ENCODE measurements at regions not wholly inside any gene's neighbourhood (a gene's known extent, or its start where the extent isn't known, plus 50 kb on each side); places are given as distances from the start of the nearest gene placed in this dataset.

GRCh38 chr5:148720257-148720656 is 65.9 kb upstream of the HTR4 start:
- TF ChIP-seq, protein P1, sequence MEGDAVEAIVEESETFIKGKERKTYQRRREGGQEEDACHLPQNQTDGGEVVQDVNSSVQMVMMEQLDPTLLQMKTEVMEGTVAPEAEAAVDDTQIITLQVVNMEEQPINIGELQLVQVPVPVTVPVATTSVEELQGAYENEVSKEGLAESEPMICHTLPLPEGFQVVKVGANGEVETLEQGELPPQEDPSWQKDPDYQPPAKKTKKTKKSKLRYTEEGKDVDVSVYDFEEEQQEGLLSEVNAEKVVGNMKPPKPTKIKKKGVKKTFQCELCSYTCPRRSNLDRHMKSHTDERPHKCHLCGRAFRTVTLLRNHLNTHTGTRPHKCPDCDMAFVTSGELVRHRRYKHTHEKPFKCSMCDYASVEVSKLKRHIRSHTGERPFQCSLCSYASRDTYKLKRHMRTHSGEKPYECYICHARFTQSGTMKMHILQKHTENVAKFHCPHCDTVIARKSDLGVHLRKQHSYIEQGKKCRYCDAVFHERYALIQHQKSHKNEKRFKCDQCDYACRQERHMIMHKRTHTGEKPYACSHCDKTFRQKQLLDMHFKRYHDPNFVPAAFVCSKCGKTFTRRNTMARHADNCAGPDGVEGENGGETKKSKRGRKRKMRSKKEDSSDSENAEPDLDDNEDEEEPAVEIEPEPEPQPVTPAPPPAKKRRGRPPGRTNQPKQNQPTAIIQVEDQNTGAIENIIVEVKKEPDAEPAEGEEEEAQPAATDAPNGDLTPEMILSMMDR (IDR thresholded peaks at IDR 0.05): no peak
- TF ChIP-seq POLR2AphosphoS5 (IDR thresholded peaks at IDR 0.05): no peak
- TF ChIP-seq EP300 (IDR thresholded peaks at IDR 0.05): no peak
- TF ChIP-seq POLR2A (IDR thresholded peaks at IDR 0.05): no peak

Measured in stomach (tissue), 4 donors.